Activated CD4-positive, alpha-beta T cell treated with anti-CD3 and anti-CD28 coated beads for 36 hours (primary cell): ENCODE measurements at regions not wholly inside any gene's neighbourhood (a gene's known extent, or its start where the extent isn't known, plus 50 kb on each side); places are given as distances from the start of the nearest gene placed in this dataset.

Experiments
- ATAC-seq: fragments of 200-7000 bp; cut with Tn5 transposase; one replicate; pipeline ENCODE4 v1.10.0; 2021; ENCODE audit warnings: mild to moderate bottlenecking, moderate library complexity
- CTCF ChIA-PET: fragments of 350-600 bp; sonication (Branson Sonifier 250); formaldehyde crosslinking; loops from one replicate; lab custom pipeline; 2021; ENCODE audit warnings: antibody characterized with exemption; lab: Charles Lee
- POLR2A ChIA-PET: fragments of 350-600 bp; sonication (Branson Sonifier 250); formaldehyde crosslinking; loops from one replicate; lab custom pipeline; 2021; ENCODE audit warnings: antibody characterized with exemption, inconsistent platforms; lab: Charles Lee
- DNase-seq: peaks from one replicate; pipeline ENCODE4 v3.0.0-alpha.2; 2020
- H3K27ac Mint-ChIP-seq: one replicate; pipeline ENCODE4 v1.8.0; 2021; ENCODE audit warnings: mixed read lengths
- H3K27me3 Mint-ChIP-seq: one replicate; pipeline ENCODE4 v1.8.0; 2021; ENCODE audit warnings: mixed read lengths
- H3K36me3 Mint-ChIP-seq: one replicate; pipeline ENCODE4 v1.8.0; 2021; ENCODE audit warnings: low read depth, mixed read lengths
- H3K4me1 Mint-ChIP-seq: one replicate; pipeline ENCODE4 v1.8.0; 2021; ENCODE audit warnings: mixed read lengths
- H3K4me3 Mint-ChIP-seq: one replicate; pipeline ENCODE4 v1.8.0; 2021; ENCODE audit warnings: mild to moderate bottlenecking, moderate library complexity, mixed read lengths
- H3K9me3 Mint-ChIP-seq: one replicate; pipeline ENCODE4 v1.8.0; 2021; ENCODE audit warnings: low read depth, mixed read lengths
- intact Hi-C, 2 experiments: fragments of 100-400 bp; cut with DNase I in 1 of 2; cut with micrococcal nuclease in 1 of 2; formaldehyde crosslinking; loops; one replicate each; pipeline versions ENCODE4 v1.14.2 to v1.15.1; 2022 to 2024; cut with DNase I, micrococcal nuclease

DNA sequence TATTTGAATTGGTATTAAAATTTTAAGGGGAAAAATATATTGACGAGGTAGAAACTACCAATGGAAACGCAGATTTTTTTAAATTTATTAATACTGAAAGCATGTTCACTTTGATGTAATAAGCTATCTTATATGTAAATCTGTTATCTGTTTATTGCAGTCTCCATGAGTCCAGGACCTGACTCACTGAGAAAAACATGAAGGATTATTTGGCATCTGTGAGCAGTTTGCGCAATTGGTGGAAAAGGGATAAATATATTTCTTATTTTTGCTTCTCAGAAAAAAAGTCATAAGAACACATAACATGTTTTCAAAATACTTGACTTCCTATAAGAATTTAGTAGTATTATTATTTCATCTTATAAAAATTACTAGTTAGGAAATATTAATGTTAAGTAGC, 561.4 kb downstream of the ADCYAP1 start:
- CTCF ChIA-PET = interaction anchor here (0.7 kb wide), 1 partner anchor 452 kb away, joined by 3 read pairs; no protein-coding TSS in a partner anchor
- no peaks in the 10 kb centered on the region for H3K4me1 Mint-ChIP-seq
- no peaks in the 10 kb centered on the region for H3K9me3 Mint-ChIP-seq
- POLR2A ChIA-PET = no interaction called here
- no peaks in the 10 kb centered on the region for H3K36me3 Mint-ChIP-seq
- intact Hi-C loops = no loop called here
- H3K27ac Mint-ChIP-seq = no peak overlapping the region
- H3K4me3 Mint-ChIP-seq = no peak overlapping the region
- ATAC-seq (no peak), DNase-seq (no peak)
- no peaks in the 10 kb centered on the region for H3K27me3 Mint-ChIP-seq

DNA sequence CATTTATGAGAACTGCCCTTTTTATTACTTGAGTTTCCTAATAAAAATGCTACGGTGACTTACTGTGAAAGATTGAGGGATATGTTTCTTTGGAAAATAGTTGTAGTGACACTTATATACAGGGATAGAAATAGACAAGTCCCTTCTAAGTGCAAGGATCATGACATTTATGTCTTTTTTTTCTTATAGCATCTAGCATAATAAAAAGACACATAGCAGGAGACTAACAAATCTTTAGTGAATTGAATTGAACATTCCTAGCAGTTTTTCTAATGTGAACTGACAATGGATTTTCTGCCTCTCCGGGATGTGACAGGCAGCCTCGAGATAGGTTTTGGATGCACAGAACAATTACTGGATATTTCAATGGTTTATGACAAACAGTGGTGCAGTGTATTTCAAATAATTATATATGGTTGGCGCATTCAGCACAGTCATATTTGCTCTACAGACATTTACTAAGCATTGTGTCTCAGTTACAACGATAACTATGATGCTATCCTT, 562.8 kb downstream of the ADCYAP1 start:
- H3K9me3 Mint-ChIP-seq = no peaks in the 10 kb centered on the region
- H3K4me3 Mint-ChIP-seq = no peak overlapping the region
- H3K4me1 Mint-ChIP-seq = no peaks in the 10 kb centered on the region
- CTCF ChIA-PET = no interaction called here
- no peak overlapping the region for H3K27ac Mint-ChIP-seq
- H3K36me3 Mint-ChIP-seq = no peaks in the 10 kb centered on the region
- POLR2A ChIA-PET = no interaction called here
- DNase-seq (no peak), ATAC-seq (no peak)
- H3K27me3 Mint-ChIP-seq = no peaks in the 10 kb centered on the region
- intact Hi-C loops = no loop called here

DNA sequence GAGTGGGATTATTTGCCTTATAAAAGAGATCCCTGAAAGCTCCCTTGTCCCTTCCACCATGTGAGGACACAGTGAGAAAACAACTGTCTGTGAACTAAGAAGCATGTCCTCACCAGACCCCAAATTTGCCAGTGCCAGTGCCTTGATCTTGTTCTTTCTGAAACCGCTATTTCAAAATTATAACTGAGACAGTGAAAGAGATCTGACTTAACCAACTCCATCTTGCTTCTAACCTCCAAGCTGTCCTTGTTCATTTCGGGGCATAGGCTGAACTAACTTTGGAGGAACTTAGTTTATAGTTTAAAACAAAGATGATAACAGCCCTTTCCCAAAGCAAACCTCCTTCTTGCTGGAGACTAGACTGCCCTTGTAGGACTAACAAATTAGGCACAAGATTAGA, 563.9 kb downstream of the ADCYAP1 start:
- CTCF ChIA-PET = no interaction called here
- Mint-ChIP-seq H3K4me1 (no peaks in the 10 kb centered on the region), H3K27ac (no peak overlapping the region), H3K36me3 (no peaks in the 10 kb centered on the region), H3K27me3 (no peaks in the 10 kb centered on the region), H3K4me3 (no peak overlapping the region), H3K9me3 (no peaks in the 10 kb centered on the region)
- ATAC-seq (no peak), DNase-seq (no peak)
- intact Hi-C loops = no loop called here
- POLR2A ChIA-PET = no interaction called here

DNA sequence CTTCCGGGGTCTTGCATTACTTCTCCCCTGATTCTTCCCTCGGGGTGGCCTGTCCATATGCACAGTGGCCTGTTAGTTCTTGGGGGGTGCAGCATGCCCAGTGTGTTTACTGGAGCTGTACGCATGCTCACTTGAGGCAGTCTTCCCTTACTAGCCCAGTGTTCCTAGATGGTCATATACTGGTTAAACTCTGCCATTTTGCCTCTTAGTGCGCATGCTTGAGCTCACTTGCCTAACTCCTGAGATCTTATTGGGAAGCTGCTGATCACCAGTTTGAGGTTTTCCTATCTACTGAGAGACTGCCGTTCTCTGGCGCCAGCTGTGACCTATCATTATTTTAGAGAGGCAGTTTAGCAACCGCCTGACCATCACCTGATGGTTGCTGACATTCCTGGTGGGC, 571.2 kb downstream of the ADCYAP1 start:
- H3K27me3 Mint-ChIP-seq = no peaks in the 10 kb centered on the region
- no peak for DNase-seq

DNA sequence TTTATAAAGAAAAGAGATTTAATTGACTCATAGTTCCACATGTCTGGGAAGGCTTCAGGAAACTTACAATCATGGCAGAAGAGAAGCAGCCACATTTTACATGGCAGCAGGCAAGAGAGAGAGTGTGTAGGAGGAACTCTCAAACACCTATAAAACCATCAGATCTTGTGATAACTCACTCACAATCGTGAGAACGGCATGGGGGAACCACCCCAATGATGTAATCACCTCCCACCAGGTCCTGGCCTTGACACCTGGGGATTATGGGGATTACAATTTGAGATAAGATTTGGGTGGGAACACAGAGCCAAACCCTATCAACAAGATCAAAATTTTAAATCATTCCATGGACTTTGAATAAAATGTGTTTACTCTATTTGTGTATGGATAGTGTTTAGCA, 575.6 kb downstream of the ADCYAP1 start:
- DNase-seq (no peak), ATAC-seq (no peak)
- Mint-ChIP-seq H3K4me1 (no peaks in the 10 kb centered on the region), H3K27ac (no peak overlapping the region), H3K4me3 (no peak overlapping the region), H3K27me3 (no peaks in the 10 kb centered on the region), H3K36me3 (no peaks in the 10 kb centered on the region), H3K9me3 (no peaks in the 10 kb centered on the region)
- intact Hi-C loops = no loop called here
- POLR2A ChIA-PET = no interaction called here
- CTCF ChIA-PET = no interaction called here

More for the DNA sequence above, 571.2 kb downstream of the ADCYAP1 start:
- ChIA-PET POLR2A (no interaction called here), CTCF (no interaction called here)
- H3K36me3 Mint-ChIP-seq = no peaks in the 10 kb centered on the region
- intact Hi-C loops = no loop called here
- no peaks in the 10 kb centered on the region for H3K4me1 Mint-ChIP-seq
- H3K27ac Mint-ChIP-seq = no peak overlapping the region
- H3K4me3 Mint-ChIP-seq = no peak overlapping the region
- ATAC-seq = no peak
- H3K9me3 Mint-ChIP-seq = no peaks in the 10 kb centered on the region

DNA sequence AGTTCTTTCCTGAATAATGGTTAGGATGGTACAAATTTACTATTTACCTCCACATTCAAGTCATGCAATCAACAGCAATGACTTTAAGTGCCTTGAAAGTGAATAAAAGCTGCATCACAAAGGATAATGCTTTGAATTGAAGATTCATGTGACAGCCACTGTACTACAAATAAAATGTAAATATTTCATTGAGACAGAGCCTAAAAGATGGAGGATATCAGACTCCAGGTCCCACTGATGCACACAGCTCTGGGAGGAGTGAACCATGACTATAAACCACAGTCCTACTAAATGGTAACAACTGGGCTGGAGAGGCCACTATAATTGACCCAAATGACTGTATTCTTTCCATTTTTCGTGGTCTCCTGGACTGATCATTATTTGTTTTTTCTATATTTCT, 576.9 kb downstream of the ADCYAP1 start:
- intact Hi-C loops = no loop called here
- CTCF ChIA-PET = no interaction called here
- DNase-seq (no peak), ATAC-seq (no peak)
- H3K36me3 Mint-ChIP-seq = no peaks in the 10 kb centered on the region
- no peak overlapping the region for H3K27ac Mint-ChIP-seq
- POLR2A ChIA-PET = no interaction called here
- H3K4me1 Mint-ChIP-seq = no peaks in the 10 kb centered on the region
- no peaks in the 10 kb centered on the region for H3K27me3 Mint-ChIP-seq
- H3K9me3 Mint-ChIP-seq = no peaks in the 10 kb centered on the region
- no peak overlapping the region for H3K4me3 Mint-ChIP-seq

DNA sequence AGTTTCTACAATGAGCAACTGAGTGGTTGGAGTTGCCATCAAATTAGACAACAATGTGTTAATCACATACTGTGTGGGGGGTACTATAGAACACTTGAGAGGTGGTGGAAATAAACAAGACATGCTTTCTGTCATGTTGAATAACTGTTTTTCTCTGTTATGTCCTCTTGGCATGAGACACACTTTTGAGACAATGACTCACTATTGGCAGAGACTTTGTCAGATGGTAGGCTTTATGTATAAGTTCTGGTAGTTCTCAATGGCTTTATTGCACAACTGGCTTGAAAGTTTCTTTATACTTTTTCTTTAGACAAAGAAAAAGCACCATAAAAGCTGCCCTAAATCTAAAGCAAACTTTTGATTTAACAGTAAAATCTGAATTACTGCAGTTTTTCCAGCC, 578.7 kb downstream of the ADCYAP1 start:
- H3K4me3 Mint-ChIP-seq = no peak overlapping the region
- H3K4me1 Mint-ChIP-seq = no peaks in the 10 kb centered on the region
- ATAC-seq (no peak), DNase-seq (no peak)
- no peaks in the 10 kb centered on the region for H3K27me3 Mint-ChIP-seq
- CTCF ChIA-PET = no interaction called here
- no peaks in the 10 kb centered on the region for H3K9me3 Mint-ChIP-seq
- H3K36me3 Mint-ChIP-seq = no peaks in the 10 kb centered on the region
- POLR2A ChIA-PET = no interaction called here
- H3K27ac Mint-ChIP-seq = no peak overlapping the region
- intact Hi-C loops = no loop called here

DNA sequence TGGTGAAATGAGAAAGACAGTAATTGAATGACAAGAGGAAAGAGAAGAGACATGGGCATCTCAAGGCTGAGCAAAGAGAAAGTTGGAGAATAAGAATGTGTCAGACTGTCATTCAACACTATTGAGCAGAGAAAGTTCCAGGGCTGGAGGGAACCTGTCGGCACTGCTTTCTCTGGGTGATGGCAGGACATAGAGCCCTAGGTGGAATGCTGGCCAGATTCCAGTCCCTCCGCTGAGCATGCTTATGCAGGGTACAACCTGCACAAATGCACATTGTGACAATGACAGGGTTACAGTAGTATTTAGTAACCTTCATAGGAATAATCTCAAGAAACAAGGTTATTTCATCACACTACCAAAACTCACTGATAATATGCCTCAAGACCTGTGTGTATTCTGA, 582.8 kb downstream of the ADCYAP1 start:
- no peaks in the 10 kb centered on the region for H3K9me3 Mint-ChIP-seq
- H3K4me3 Mint-ChIP-seq = no peak overlapping the region
- no peaks in the 10 kb centered on the region for H3K4me1 Mint-ChIP-seq
- ATAC-seq = no peak
- H3K27ac Mint-ChIP-seq = no peak overlapping the region
- H3K27me3 Mint-ChIP-seq = no peaks in the 10 kb centered on the region
- CTCF ChIA-PET = no interaction called here
- POLR2A ChIA-PET = no interaction called here
- no peaks in the 10 kb centered on the region for H3K36me3 Mint-ChIP-seq
- no peak for DNase-seq
- intact Hi-C loops = no loop called here

DNA sequence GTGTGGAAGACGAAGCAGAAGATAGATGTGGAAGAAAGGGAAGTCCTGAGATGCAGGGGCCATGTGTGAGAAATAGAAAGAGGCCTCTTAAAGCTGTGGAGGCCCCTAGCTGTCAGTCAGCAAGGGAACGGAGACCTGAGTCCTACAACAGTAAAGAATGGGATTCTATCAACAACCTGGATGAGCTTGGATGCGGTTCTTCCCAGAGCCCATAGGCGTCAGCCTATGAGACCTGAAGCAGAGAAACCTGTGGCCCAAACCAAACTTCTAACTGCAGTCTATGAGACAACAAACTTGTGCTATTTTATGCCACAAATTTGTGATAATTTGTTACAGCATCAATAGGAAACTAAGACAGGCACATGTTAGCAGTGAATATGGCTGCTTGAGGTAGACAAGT, 583.7 kb downstream of the ADCYAP1 start:
- no peaks in the 10 kb centered on the region for H3K36me3 Mint-ChIP-seq
- POLR2A ChIA-PET = no interaction called here
- CTCF ChIA-PET = no interaction called here
- H3K9me3 Mint-ChIP-seq = no peaks in the 10 kb centered on the region
- no peaks in the 10 kb centered on the region for H3K4me1 Mint-ChIP-seq
- intact Hi-C loops = no loop called here
- ATAC-seq (no peak), DNase-seq (no peak)
- H3K4me3 Mint-ChIP-seq = no peak overlapping the region
- no peaks in the 10 kb centered on the region for H3K27me3 Mint-ChIP-seq
- H3K27ac Mint-ChIP-seq = no peak overlapping the region

DNA sequence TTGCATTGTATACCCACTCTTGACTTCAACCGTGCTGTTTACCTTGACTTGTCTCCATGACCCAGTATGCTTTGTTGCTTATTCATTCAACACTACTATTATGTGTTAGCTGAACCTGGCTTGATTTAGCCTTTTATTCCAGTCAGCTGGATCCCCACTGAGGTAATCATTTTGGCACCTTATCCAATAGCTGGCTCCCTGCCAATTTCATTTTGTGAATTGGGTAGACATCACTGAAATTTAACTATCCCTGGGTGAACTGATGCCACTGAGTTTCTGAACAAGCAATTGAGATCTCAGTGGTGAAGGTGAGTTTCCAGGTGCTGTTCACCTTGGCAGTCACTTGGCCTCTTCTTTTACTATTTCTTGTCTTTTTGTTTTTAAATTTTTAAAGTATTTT, 584.3 kb downstream of the ADCYAP1 start:
- Mint-ChIP-seq H3K4me1 (no peaks in the 10 kb centered on the region), H3K36me3 (no peaks in the 10 kb centered on the region), H3K4me3 (no peak overlapping the region), H3K27ac (no peak overlapping the region), H3K9me3 (no peaks in the 10 kb centered on the region), H3K27me3 (no peaks in the 10 kb centered on the region)
- CTCF ChIA-PET = no interaction called here
- POLR2A ChIA-PET = no interaction called here
- DNase-seq (no peak), ATAC-seq (no peak)
- intact Hi-C loops = no loop called here

DNA sequence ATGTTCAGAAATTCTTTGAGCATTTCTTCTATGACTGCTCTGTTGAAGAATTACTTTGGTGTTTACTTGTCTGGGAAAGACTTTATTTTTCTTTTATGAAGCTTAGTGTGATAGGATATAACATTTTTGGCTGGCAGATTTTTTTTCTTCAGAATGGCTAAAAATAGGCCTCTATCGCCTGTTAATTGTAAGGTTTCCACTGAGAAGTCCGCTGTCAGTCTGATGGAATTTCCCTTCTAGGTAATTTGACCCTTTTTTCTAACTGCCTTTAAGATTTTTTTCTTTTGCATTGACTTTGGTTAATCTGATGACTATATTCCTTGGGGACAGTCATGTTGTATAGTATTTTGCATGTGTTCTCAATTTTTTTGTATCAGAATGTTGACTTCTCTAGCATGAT, 590.7 kb downstream of the ADCYAP1 start:
- no peaks in the 10 kb centered on the region for H3K27me3 Mint-ChIP-seq

DNA sequence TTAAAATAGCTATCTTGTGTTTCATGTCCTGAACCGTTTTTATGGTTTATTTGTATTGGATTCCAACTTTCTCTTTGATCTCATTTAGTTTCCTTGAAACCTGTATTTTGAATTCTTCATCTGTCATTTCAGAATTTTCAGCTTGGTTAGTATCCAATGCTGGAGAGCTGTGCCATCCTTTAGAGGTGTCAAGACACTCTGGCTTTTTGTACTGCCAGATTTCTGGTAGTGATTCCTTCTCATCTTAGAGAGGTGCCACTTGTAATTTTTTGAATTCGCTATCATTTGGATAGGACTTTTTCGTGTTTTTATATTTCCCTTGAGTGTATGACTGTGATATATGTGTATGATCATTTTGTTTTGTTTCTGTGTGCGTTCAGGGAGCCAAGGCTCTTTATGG, 591.4 kb downstream of the ADCYAP1 start:
- Mint-ChIP-seq H3K36me3 (no peaks in the 10 kb centered on the region), H3K4me3 (no peak overlapping the region), H3K9me3 (peaks cover 4% of the 10 kb centered on the region), H3K27ac (no peak overlapping the region), H3K4me1 (no peaks in the 10 kb centered on the region), H3K27me3 (no peaks in the 10 kb centered on the region)
- POLR2A ChIA-PET = no interaction called here
- CTCF ChIA-PET = no interaction called here
- DNase-seq (no peak), ATAC-seq (no peak)
- intact Hi-C loops = loop anchor here in 1 of 2 experiments (5.0 kb wide), 1 partner anchor 629 kb away; no protein-coding TSS in a partner anchor

More for the DNA sequence above, 590.7 kb downstream of the ADCYAP1 start:
- no peaks in the 10 kb centered on the region for H3K36me3 Mint-ChIP-seq
- ATAC-seq (no peak), DNase-seq (no peak)
- ChIA-PET CTCF (no interaction called here), POLR2A (no interaction called here)
- no peak overlapping the region for H3K27ac Mint-ChIP-seq
- no peaks in the 10 kb centered on the region for H3K4me1 Mint-ChIP-seq
- intact Hi-C loops = loop anchor here in 1 of 2 experiments (5.0 kb wide), 1 partner anchor 628 kb away; no protein-coding TSS in a partner anchor
- H3K9me3 Mint-ChIP-seq = peaks cover 4% of the 10 kb centered on the region
- no peak overlapping the region for H3K4me3 Mint-ChIP-seq

DNA sequence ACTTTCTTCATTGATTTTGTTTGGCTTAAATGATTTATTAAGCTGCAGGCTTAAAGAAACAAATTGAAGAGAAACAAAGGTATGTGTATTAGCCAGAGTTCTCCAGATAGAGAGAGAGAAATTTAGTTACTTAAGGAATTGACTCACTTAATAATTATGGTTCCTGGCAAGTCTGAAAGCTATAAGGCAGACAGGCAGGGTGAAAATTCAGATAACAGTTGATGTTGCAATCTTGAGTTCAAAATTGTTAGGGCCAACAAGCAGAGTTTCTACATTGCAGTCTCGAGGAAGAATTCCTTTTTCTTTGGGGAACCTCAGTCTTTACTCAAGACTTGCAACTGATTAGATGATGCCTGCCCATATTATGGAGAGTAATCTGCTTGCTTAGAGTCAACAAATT, 593.5 kb downstream of the ADCYAP1 start:
- H3K36me3 Mint-ChIP-seq = no peaks in the 10 kb centered on the region
- ATAC-seq (no peak), DNase-seq (no peak)
- intact Hi-C loops = loop anchor here in 1 of 2 experiments (5.0 kb wide), 1 partner anchor 631 kb away; no protein-coding TSS in a partner anchor
- H3K27ac Mint-ChIP-seq = no peak overlapping the region
- no peaks in the 10 kb centered on the region for H3K4me1 Mint-ChIP-seq
- ChIA-PET CTCF (no interaction called here), POLR2A (no interaction called here)
- H3K9me3 Mint-ChIP-seq = peaks cover 4% of the 10 kb centered on the region
- no peaks in the 10 kb centered on the region for H3K27me3 Mint-ChIP-seq
- no peak overlapping the region for H3K4me3 Mint-ChIP-seq
